GM12801 (cell line): ENCODE measurements at regions not wholly inside any gene's neighbourhood (a gene's known extent, or its start where the extent isn't known, plus 50 kb on each side); places are given as distances from the start of the nearest gene placed in this dataset.

ENCODE experiments used
- TF ChIP-seq, protein P1 (sequence below): IDR thresholded peaks from one replicate; pipeline ENCODE4 v1.5.1; 2011; ENCODE audit warnings: control low read depth; ENCODE audit not compliant: insufficient read length; ENCODE audit errors: extremely low read depth

DNA sequence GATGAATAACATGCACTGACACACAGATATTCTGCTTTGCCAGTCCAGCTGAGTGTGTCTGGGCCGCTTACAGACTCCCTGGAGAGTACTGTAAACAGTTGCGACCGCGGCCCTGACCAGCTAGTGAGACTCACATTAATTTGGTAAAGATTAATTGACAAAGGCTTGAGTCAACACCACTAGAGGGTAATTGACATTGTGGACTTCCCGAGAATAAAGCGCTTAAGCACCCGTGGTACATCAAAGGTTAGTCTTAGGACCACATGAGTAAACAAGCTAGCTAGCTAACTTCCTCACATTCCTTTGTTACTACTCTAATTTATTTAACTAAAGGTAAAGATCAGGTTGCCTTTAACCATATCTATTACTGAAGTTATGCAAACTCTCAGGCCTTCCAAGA, 624.4 kb upstream of the ARGLU1 start:
- TF ChIP-seq, protein P1, sequence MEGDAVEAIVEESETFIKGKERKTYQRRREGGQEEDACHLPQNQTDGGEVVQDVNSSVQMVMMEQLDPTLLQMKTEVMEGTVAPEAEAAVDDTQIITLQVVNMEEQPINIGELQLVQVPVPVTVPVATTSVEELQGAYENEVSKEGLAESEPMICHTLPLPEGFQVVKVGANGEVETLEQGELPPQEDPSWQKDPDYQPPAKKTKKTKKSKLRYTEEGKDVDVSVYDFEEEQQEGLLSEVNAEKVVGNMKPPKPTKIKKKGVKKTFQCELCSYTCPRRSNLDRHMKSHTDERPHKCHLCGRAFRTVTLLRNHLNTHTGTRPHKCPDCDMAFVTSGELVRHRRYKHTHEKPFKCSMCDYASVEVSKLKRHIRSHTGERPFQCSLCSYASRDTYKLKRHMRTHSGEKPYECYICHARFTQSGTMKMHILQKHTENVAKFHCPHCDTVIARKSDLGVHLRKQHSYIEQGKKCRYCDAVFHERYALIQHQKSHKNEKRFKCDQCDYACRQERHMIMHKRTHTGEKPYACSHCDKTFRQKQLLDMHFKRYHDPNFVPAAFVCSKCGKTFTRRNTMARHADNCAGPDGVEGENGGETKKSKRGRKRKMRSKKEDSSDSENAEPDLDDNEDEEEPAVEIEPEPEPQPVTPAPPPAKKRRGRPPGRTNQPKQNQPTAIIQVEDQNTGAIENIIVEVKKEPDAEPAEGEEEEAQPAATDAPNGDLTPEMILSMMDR: no peak

DNA sequence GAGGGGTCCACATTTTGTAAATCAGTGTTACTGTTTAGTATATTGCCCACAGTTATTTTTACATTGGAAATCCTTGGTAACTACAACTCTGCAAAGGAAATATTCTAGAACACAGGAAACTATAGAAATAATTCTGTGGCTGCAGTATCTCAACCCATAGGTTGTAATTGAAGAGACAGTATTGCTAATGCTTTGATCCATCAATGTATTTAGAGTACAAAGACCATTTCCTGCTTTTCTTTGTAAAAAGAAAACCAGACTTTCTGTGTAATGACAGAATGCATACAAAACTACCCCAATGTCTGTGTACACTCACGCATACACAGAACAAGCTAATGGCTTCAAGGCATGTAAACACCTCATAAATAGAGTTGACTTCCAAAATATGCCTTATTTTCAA, 622.1 kb upstream of the ARGLU1 start:
- TF ChIP-seq, protein P1: no peak

DNA sequence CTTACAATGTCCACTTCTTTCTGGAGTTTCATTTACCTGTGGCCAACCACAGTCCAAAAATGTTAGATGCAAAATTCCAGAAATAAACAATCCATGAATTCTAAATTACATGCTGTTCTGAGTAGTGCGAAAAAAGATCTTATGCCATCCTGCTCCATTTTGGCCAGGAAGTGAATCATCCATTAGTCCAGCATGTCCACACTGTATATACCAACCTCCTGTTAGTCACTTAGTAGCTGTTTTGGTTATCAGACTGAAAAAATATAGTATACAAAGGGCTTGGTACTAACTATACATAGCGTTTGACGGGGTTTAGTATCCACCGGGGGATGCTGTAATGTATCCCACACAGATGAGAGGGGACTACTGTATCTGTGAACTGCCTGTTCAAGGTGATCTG, 618.0 kb upstream of the ARGLU1 start:
- TF ChIP-seq, protein P1: no peak

DNA sequence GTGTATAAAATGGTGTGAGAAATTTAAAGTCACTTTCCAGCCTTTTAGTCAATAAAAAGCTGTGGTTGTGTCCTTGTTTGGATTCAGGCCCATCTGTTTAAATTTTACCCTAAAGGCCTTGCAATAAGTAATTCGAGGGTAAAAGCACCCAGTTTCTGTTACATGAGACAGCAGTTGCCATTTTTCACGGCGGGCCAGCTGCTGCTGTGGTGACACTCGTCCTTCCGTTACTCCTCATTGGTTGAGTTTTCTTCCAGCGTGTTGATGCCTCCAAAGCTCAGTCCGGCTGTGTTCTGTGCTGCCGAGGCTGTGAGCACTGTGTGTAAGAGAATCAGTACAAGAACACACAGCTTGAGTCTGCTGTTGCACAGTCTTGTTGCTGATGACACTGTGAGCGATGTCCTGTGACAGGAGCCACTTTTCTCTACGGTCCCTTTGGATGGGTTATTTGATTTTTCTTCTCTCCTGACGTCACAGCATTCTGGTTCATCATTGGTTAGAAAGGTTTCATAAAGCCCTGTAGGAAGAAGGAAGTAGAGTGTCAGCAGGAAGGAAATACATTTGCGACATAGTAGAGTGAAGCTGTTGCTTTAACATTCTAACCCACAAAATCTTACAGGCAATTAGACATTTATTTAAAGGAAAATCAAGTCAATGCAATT, 602.5 kb upstream of the ARGLU1 start:
- TF ChIP-seq, protein P1: no peak

DNA sequence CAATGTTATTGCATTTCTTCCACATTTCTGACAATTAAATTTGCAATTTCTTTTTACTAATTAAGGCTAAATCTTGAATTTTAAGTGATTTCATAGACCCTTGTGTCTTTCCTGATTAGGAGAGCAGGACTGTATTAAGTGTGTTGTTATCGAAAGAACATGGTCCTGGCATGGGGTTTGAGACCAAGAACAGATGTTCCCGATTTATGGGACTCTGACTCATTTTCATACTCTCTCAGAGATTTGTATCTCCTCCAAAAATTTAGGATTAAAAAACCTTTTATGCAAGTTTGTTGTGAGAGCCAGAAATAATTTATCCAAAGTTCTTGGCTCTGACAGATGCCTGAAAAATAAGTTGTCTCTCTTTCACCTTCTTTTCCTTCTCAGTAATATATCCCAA, 589.3 kb upstream of the ARGLU1 start:
- TF ChIP-seq, protein P1: no peak

DNA sequence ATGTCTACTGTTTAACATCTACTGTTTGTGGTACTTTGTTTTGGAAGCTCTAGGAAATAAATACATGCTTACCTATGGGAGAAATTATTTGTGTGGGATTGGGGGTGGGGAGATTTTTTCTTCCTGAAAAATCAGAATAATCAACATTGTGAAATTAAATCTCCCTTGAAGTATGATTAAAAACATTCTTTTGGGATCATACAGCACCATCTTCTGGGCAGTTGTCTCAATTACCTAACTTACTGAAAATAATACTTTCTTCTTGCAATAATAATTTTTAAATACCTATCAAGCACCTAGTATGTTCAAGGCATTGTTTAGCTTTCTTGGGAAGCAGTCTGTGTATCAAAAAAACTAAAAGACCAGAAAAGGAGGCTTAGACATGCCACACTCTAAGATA, 576.5 kb upstream of the ARGLU1 start:
- TF ChIP-seq, protein P1: no peak

DNA sequence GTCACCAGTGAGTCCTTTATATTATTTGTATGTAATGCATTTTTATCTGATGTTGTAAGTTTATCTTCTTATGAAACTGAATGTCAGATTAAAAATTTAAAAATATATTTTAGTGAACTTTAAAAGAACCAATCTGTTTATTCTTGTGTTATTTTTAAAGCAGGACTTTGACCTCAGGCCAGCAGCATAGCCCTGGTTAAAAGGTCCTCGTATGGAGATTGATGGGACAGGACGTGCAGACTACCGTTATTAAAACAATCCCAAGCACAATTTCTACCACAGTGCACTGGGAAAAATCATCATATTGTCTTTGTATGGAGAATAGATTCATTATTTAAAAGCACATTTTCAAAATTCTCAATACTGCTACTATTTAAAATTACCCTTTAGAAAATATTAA, 573.8 kb upstream of the ARGLU1 start:
- TF ChIP-seq, protein P1: no peak
